ENCODE measurements at regions not wholly inside any gene's neighbourhood (a gene's known extent, or its start where the extent isn't known, plus 50 kb on each side); places are given as distances from the start of the nearest gene placed in this dataset.

GRCh38 chr10:69715156-69715898, 85.3 kb downstream of the FAM241B start:
- in situ Hi-C loops (cut with MboI; ENCODE audit: low sequenced_read_pairs in 4 of 4) (no loop called here), intact Hi-C loops (cut with DNase I; ENCODE audit: low total_unique reads) (no loop called here)
- DNase-seq (no peak), ATAC-seq (no peak)
- no peaks in the 10 kb centered on the region for H3K27me3 ChIP-seq
- TF ChIP-seq POLR2A (IDR thresholded peaks at IDR 0.05), result no peak
- TF ChIP-seq, protein P1, sequence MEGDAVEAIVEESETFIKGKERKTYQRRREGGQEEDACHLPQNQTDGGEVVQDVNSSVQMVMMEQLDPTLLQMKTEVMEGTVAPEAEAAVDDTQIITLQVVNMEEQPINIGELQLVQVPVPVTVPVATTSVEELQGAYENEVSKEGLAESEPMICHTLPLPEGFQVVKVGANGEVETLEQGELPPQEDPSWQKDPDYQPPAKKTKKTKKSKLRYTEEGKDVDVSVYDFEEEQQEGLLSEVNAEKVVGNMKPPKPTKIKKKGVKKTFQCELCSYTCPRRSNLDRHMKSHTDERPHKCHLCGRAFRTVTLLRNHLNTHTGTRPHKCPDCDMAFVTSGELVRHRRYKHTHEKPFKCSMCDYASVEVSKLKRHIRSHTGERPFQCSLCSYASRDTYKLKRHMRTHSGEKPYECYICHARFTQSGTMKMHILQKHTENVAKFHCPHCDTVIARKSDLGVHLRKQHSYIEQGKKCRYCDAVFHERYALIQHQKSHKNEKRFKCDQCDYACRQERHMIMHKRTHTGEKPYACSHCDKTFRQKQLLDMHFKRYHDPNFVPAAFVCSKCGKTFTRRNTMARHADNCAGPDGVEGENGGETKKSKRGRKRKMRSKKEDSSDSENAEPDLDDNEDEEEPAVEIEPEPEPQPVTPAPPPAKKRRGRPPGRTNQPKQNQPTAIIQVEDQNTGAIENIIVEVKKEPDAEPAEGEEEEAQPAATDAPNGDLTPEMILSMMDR (IDR thresholded peaks at IDR 0.05 in 4 of 5, conservative IDR thresholded peaks at IDR 0.05 in 1 of 5), result no peak
- no peak overlapping the region for H3K27ac ChIP-seq
- no peaks in the 10 kb centered on the region for H3K9me3 ChIP-seq
- H3K4me3 ChIP-seq, result no peak overlapping the region
- no peaks in the 10 kb centered on the region for H3K4me1 ChIP-seq
- no peaks in the 10 kb centered on the region for H3K36me3 ChIP-seq

- no peak overlapping the region for H3K27ac ChIP-seq
- TF ChIP-seq, protein P1 (IDR thresholded peaks at IDR 0.05 in 4 of 5, conservative IDR thresholded peaks at IDR 0.05 in 1 of 5), result no peak
- TF ChIP-seq POLR2A (IDR thresholded peaks at IDR 0.05), result no peak
- no peak for ATAC-seq
Measured at GRCh38 chr10:69715899-69716606, 85.7 kb upstream of the COL13A1 start.

GRCh38 chr10:69716711-69717560, 84.8 kb upstream of the COL13A1 start:
- in situ Hi-C loops (cut with MboI; ENCODE audit: low sequenced_read_pairs in 4 of 4), result no loop called here
- Histone ChIP-seq H3K36me3 (no peaks in the 10 kb centered on the region), H3K4me1 (peaks cover 7 to 12% of the 10 kb centered on the region in 2 donors), H3K27ac (no peak overlapping the region), H3K4me3 (no peak overlapping the region), H3K9me3 (no peaks in the 10 kb centered on the region), H3K27me3 (no peaks in the 10 kb centered on the region)
- ATAC-seq, result peak in 1 of 2 donors; percentile 44
- TF ChIP-seq, protein P1 (IDR thresholded peaks at IDR 0.05 in 4 of 5, conservative IDR thresholded peaks at IDR 0.05 in 1 of 5), result peak; percentile 22 to 71 (median 64)
- TF ChIP-seq POLR2A (IDR thresholded peaks at IDR 0.05), result no peak
- peak in 1 of 2 donors; percentile 37 for DNase-seq
- intact Hi-C loops (cut with DNase I; ENCODE audit: low total_unique reads), result loop anchor here (1.0 to 2.0 kb wide), 2 partner anchors 20 to 73 kb away; no protein-coding TSS in a partner anchor

More at GRCh38 chr10:69715899-69716606, 85.7 kb upstream of the COL13A1 start:
- in situ Hi-C loops (cut with MboI; ENCODE audit: low sequenced_read_pairs in 4 of 4) (no loop called here), intact Hi-C loops (cut with DNase I; ENCODE audit: low total_unique reads) (loop anchor here (2.0 kb wide), 1 partner anchor 19 kb away; no protein-coding TSS in a partner anchor)
- no peaks in the 10 kb centered on the region for H3K36me3 ChIP-seq
- no peak for DNase-seq
- peaks cover 0 to 4% of the 10 kb centered on the region in 2 donors for H3K4me1 ChIP-seq
- H3K27me3 ChIP-seq, result no peaks in the 10 kb centered on the region
- H3K9me3 ChIP-seq, result no peaks in the 10 kb centered on the region
- no peak overlapping the region for H3K4me3 ChIP-seq

GRCh38 chr10:69718951-69719350, 82.8 kb upstream of the COL13A1 start:
- no peak overlapping the region for H3K4me3 ChIP-seq
- H3K27me3 ChIP-seq, result no peaks in the 10 kb centered on the region
- peaks cover 15 to 18% of the 10 kb centered on the region in 2 donors for H3K4me1 ChIP-seq
- no peak for TF ChIP-seq POLR2A (IDR thresholded peaks at IDR 0.05)
- TF ChIP-seq, protein P1 (IDR thresholded peaks at IDR 0.05 in 4 of 5, conservative IDR thresholded peaks at IDR 0.05 in 1 of 5), result no peak
- no peaks in the 10 kb centered on the region for H3K9me3 ChIP-seq
- H3K27ac ChIP-seq, result no peak overlapping the region
- DNase-seq (no peak), ATAC-seq (no peak)
- in situ Hi-C loops (cut with MboI; ENCODE audit: low sequenced_read_pairs in 4 of 4) (no loop called here), intact Hi-C loops (cut with DNase I; ENCODE audit: low total_unique reads) (no loop called here)
- no peaks in the 10 kb centered on the region for H3K36me3 ChIP-seq
